Body of pancreas (tissue), 4 donors: ENCODE measurements at regions not wholly inside any gene's neighbourhood (a gene's known extent, or its start where the extent isn't known, plus 50 kb on each side); places are given as distances from the start of the nearest gene placed in this dataset.

Experiments used
- CTCF ChIP-seq, 7 experiments: fragments of 450-650 bp in 4 of 7; fragments of 200-600 bp in 3 of 7; sonication (generic) in 3 of 7; IDR thresholded peaks; one replicate each; pipeline ENCODE4 v1.5.1; 2016 to 2019; ENCODE audit warnings: antibody characterized with exemption in 7 of 7
- POLR2A ChIP-seq, 3 donors: fragments of 450-650 bp; IDR thresholded peaks; one replicate each; pipeline ENCODE4 v1.6.1; 2016; ENCODE audit warnings: antibody characterized with exemption in 3 of 3, mild to moderate bottlenecking in 2 of 3

GRCh38 chr12:103197725-103198388 lies 240.4 kb downstream of the ASCL1 start:
- TF ChIP-seq CTCF (IDR thresholded peaks at IDR 0.05) (no peak), POLR2A (IDR thresholded peaks at IDR 0.05) (no peak)
